Tibial artery (tissue), 4 donors: ENCODE measurements at regions not wholly inside any gene's neighbourhood (a gene's known extent, or its start where the extent isn't known, plus 50 kb on each side); places are given as distances from the start of the nearest gene placed in this dataset.

Experiments used
- DNase-seq, 2 donors: peaks; one replicate each; pipeline ENCODE4 v3.0.0-alpha.2; 2019
- H3K27ac ChIP-seq, 2 donors: fragments of 200-600 bp; sonication (generic) in 1 of 2; 1 replicate in 1 of 2; 2 replicates in 1 of 2; pipeline ENCODE4 v1.5.1; 2018 to 2019; ENCODE audit warnings: mild to moderate bottlenecking in 1 of 2
- H3K27me3 ChIP-seq, 2 donors: fragments of 200-600 bp; sonication (generic) in 1 of 2; one replicate each; pipeline versions ENCODE4 v1.5.1 to v1.6.0; 2016 to 2019
- H3K36me3 ChIP-seq, 3 donors: fragments of 200-600 bp; sonication (generic) in 2 of 3; one replicate each; pipeline ENCODE4 v1.5.1; 2016 to 2019; ENCODE audit warnings: mild to moderate bottlenecking in 2 of 3
- H3K4me1 ChIP-seq, 4 donors: fragments of 200-600 bp; sonication (generic) in 2 of 4; 1 replicate in 3 of 4; 2 replicates in 1 of 4; pipeline ENCODE4 v1.5.1; 2016 to 2019
- H3K4me3 ChIP-seq, 2 donors: fragments of 200-600 bp; sonication (generic) in 1 of 2; 1 replicate in 1 of 2; 2 replicates in 1 of 2; pipeline ENCODE4 v1.5.1; 2018 to 2019; ENCODE audit warnings: mild to moderate bottlenecking in 2 of 2
- H3K9me3 ChIP-seq, 3 donors: fragments of 200-600 bp; sonication (generic) in 1 of 3; one replicate each; pipeline ENCODE4 v1.5.1; 2016 to 2019
- CTCF ChIP-seq, 2 experiments: fragments of 200-600 bp in 1 of 2; fragments of 450-650 bp in 1 of 2; IDR thresholded peaks; one replicate each; pipeline ENCODE4 v1.5.1; 2017 to 2019; ENCODE audit warnings: antibody characterized with exemption in 2 of 2, mild to moderate bottlenecking in 1 of 2, moderate library complexity in 1 of 2
- intact Hi-C: fragments of 100-400 bp; cut with DNase I; formaldehyde crosslinking; loops from one replicate; pipeline ENCODE4 v1.15.0; 2023; ENCODE audit warnings: low total_unique reads

- no peaks in the 10 kb centered on the region for H3K9me3 ChIP-seq
- intact Hi-C loops: no loop called here
- no peaks in the 10 kb centered on the region for H3K27me3 ChIP-seq
- H3K27ac ChIP-seq: peak overlapping the region; percentile 59 to 75
- DNase-seq: peak; percentile 30 to 67
- peaks cover 0 to 51% (median 1%) of the 10 kb centered on the region in 4 donors for H3K4me1 ChIP-seq
- TF ChIP-seq CTCF (IDR thresholded peaks at IDR 0.05): no peak
- no peak overlapping the region for H3K4me3 ChIP-seq
- H3K36me3 ChIP-seq: no peaks in the 10 kb centered on the region
Measured at GRCh38 chr4:57410331-57411052, 300.3 kb upstream of the IGFBP7 start.

- H3K27ac ChIP-seq: no peak overlapping the region
- no peaks in the 10 kb centered on the region for H3K27me3 ChIP-seq
- no peak for TF ChIP-seq CTCF (IDR thresholded peaks at IDR 0.05)
- H3K9me3 ChIP-seq: no peaks in the 10 kb centered on the region
- peaks cover 0 to 11% (median 1%) of the 10 kb centered on the region in 4 donors for H3K4me1 ChIP-seq
- no peak for DNase-seq
- intact Hi-C loops: no loop called here
- no peaks in the 10 kb centered on the region for H3K36me3 ChIP-seq
- H3K4me3 ChIP-seq: no peak overlapping the region
Measured at GRCh38 chr4:57405359-57405758, 295.2 kb upstream of the IGFBP7 start.

- H3K27ac ChIP-seq: no peak overlapping the region
- no peaks in the 10 kb centered on the region for H3K36me3 ChIP-seq
- DNase-seq: no peak
- no peak overlapping the region for H3K4me3 ChIP-seq
- intact Hi-C loops: no loop called here
- TF ChIP-seq CTCF (IDR thresholded peaks at IDR 0.05): no peak
- no peaks in the 10 kb centered on the region for H3K27me3 ChIP-seq
- no peaks in the 10 kb centered on the region for H3K9me3 ChIP-seq
- H3K4me1 ChIP-seq: peaks cover 0 to 2% (median 0%) of the 10 kb centered on the region in 4 donors
Measured at GRCh38 chr4:57404483-57404882, 294.3 kb upstream of the IGFBP7 start.

GRCh38 chr4:57403591-57403990 is 293.4 kb upstream of the IGFBP7 start:
- Histone ChIP-seq H3K9me3 (no peaks in the 10 kb centered on the region), H3K4me3 (no peak overlapping the region), H3K36me3 (no peaks in the 10 kb centered on the region), H3K27me3 (no peaks in the 10 kb centered on the region), H3K27ac (no peak overlapping the region), H3K4me1 (no peaks in the 10 kb centered on the region)
- intact Hi-C loops: no loop called here
- no peak for TF ChIP-seq CTCF (IDR thresholded peaks at IDR 0.05)
- no peak for DNase-seq

- Histone ChIP-seq H3K4me3 (no peak overlapping the region), H3K36me3 (no peaks in the 10 kb centered on the region), H3K27me3 (no peaks in the 10 kb centered on the region), H3K9me3 (no peaks in the 10 kb centered on the region), H3K27ac (no peak overlapping the region), H3K4me1 (no peaks in the 10 kb centered on the region)
- no peak for TF ChIP-seq CTCF (IDR thresholded peaks at IDR 0.05)
- intact Hi-C loops: no loop called here
- no peak for DNase-seq
Measured at GRCh38 chr4:57401586-57401985, 291.4 kb upstream of the IGFBP7 start.
